Duodenal mucosa (tissue), 2 donors: ENCODE measurements at regions not wholly inside any gene's neighbourhood (a gene's known extent, or its start where the extent isn't known, plus 50 kb on each side); places are given as distances from the start of the nearest gene placed in this dataset.

Experiments used
- H3K27ac ChIP-seq: one replicate; pipeline ENCODE4 v1.7.0; 2013; ENCODE audit warnings: low read depth, low read length
- H3K27me3 ChIP-seq, 2 donors: one replicate each; pipeline ENCODE4 v1.7.0; 2013; ENCODE audit warnings: low read length in 2 of 2, control low read depth in 1 of 2; ENCODE audit not compliant: insufficient read depth in 2 of 2, control insufficient read depth in 1 of 2
- H3K36me3 ChIP-seq, 2 donors: one replicate each; pipeline ENCODE4 v1.7.0; 2013; ENCODE audit warnings: low read length in 2 of 2, control low read depth in 1 of 2; ENCODE audit not compliant: insufficient read depth in 2 of 2, control insufficient read depth in 1 of 2
- H3K4me1 ChIP-seq, 2 donors: one replicate each; pipeline ENCODE4 v1.7.0; 2013; ENCODE audit warnings: low read length in 2 of 2, control low read depth in 1 of 2; ENCODE audit not compliant: insufficient read depth in 2 of 2, control insufficient read depth in 1 of 2
- H3K4me3 ChIP-seq, 2 donors: one replicate each; pipeline ENCODE4 v1.7.0; 2013; ENCODE audit warnings: low read length in 2 of 2, low read depth in 1 of 2
- H3K9ac ChIP-seq, 2 donors: one replicate each; pipeline ENCODE4 v1.7.0; 2013; ENCODE audit warnings: low read length in 2 of 2, low read depth in 1 of 2
- H3K9me3 ChIP-seq, 2 donors: one replicate each; pipeline ENCODE4 v1.7.0; 2013; ENCODE audit warnings: low read length in 2 of 2, control low read depth in 1 of 2; ENCODE audit not compliant: control insufficient read depth in 1 of 2

DNA sequence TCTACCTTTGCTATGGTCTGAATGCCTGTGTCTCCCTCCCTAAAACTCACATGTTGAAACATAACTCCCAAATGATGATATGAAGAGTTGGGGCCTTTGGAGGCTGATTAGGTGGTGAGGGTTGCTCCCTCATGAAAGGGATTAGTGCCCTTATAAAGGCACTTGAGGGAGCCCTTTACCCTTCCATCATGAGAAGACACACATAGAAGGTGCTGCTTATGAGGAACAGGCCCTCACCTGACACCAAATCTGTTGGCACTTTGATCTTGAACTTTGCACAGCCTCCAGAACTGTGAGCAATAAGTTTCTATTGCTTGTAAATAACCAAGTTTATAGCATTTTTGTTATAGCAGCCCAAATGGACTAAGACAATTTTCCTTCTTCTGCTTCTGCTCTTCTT, 76.2 kb upstream of the ADAMTS9 start:
- H3K36me3 ChIP-seq: no peaks in the 10 kb centered on the region
- H3K4me3 ChIP-seq: no peak overlapping the region

DNA sequence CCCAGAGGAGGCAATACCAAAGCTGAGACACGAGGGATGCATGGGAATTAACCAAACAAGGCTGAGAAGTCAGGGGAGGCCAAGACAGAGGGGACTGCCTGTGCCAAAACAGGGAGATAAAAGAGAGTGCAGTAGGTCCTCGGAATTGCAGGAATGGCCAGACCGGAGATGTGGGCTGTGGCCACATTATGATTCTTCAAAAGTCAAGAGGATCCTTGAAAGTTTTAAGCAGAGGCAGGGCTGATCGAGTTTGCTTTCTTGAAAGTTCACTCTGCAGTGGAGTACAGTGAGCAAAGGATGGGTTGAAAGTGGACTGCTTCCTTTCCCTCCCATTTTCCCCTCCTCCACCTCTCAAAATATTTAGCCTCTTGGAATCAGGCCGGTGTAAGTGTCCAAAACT, 73.9 kb upstream of the ADAMTS9 start:
- H3K9ac ChIP-seq: no peak overlapping the region
- no peaks in the 10 kb centered on the region for H3K27me3 ChIP-seq
- H3K27ac ChIP-seq: no peak overlapping the region
- no peak overlapping the region for H3K4me3 ChIP-seq
- H3K36me3 ChIP-seq: no peaks in the 10 kb centered on the region
- no peaks in the 10 kb centered on the region for H3K9me3 ChIP-seq
- no peaks in the 10 kb centered on the region for H3K4me1 ChIP-seq

More for the DNA sequence above, 76.2 kb upstream of the ADAMTS9 start:
- Histone ChIP-seq H3K27me3 (no peaks in the 10 kb centered on the region), H3K9me3 (no peaks in the 10 kb centered on the region), H3K9ac (no peak overlapping the region), H3K4me1 (no peaks in the 10 kb centered on the region), H3K27ac (no peak overlapping the region)

DNA sequence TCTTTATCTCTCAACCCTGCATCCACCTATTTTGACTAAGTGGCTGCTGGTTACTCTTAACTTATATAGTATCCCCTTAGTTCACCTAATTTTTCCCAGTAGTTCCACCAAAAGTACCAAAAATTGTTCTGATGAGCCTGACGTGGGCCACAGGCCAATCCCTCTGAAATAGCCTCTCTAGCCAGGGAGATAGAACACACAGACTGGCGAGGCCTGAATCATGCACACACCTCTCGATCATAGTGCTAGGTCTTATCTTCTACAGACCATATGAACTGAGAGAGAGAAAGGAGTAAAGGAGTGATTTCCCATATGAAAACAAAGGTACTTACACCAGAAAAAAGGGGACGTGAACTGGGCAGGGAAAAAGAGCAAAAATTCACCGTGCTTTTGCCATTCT, 72.5 kb upstream of the ADAMTS9 start:
- Histone ChIP-seq H3K27ac (no peak overlapping the region), H3K36me3 (no peaks in the 10 kb centered on the region), H3K9ac (no peak overlapping the region), H3K4me1 (no peaks in the 10 kb centered on the region), H3K9me3 (no peaks in the 10 kb centered on the region), H3K27me3 (no peaks in the 10 kb centered on the region), H3K4me3 (no peak overlapping the region)

DNA sequence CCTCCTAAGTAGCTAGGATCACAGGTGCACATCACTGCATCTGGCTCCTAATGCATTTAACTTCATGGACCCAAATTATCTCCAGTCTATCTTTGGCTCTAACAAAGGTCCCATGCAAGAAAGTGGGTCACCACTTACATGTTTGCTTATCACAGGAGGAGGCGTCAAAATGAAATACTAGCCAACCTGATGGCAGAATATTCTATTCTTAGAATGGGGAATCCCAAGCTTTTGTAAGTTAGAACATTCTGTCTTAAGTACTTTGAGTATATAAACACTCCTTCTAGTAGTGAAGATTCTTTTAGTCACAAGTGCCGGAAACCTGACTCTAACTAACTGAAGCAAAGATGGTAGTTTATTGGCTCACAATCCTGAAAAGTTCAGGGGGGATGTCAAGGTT, 72.0 kb upstream of the ADAMTS9 start:
- no peaks in the 10 kb centered on the region for H3K9me3 ChIP-seq
- H3K36me3 ChIP-seq: no peaks in the 10 kb centered on the region
- H3K9ac ChIP-seq: no peak overlapping the region
- no peak overlapping the region for H3K27ac ChIP-seq
- no peak overlapping the region for H3K4me3 ChIP-seq
- no peaks in the 10 kb centered on the region for H3K27me3 ChIP-seq
- no peaks in the 10 kb centered on the region for H3K4me1 ChIP-seq

GRCh38 chr3:64756398-64756986, 68.7 kb upstream of the ADAMTS9 start:
- H3K9me3 ChIP-seq: no peaks in the 10 kb centered on the region
- no peak overlapping the region for H3K9ac ChIP-seq
- no peaks in the 10 kb centered on the region for H3K27me3 ChIP-seq
- H3K4me1 ChIP-seq: no peaks in the 10 kb centered on the region
- H3K4me3 ChIP-seq: no peak overlapping the region
- no peaks in the 10 kb centered on the region for H3K36me3 ChIP-seq
- H3K27ac ChIP-seq: no peak overlapping the region

GRCh38 chr3:64748244-64748904, 60.6 kb upstream of the ADAMTS9 start:
- no peak overlapping the region for H3K4me3 ChIP-seq
- no peaks in the 10 kb centered on the region for H3K4me1 ChIP-seq
- no peak overlapping the region for H3K9ac ChIP-seq
- H3K27me3 ChIP-seq: no peaks in the 10 kb centered on the region
- H3K36me3 ChIP-seq: no peaks in the 10 kb centered on the region
- H3K27ac ChIP-seq: no peak overlapping the region
- H3K9me3 ChIP-seq: no peaks in the 10 kb centered on the region

- H3K27me3 ChIP-seq: no peaks in the 10 kb centered on the region
- H3K27ac ChIP-seq: no peak overlapping the region
- no peak overlapping the region for H3K4me3 ChIP-seq
Observed at GRCh38 chr3:64747679-64748078, 59.9 kb upstream of the ADAMTS9 start.

GRCh38 chr3:64743887-64744243, 56.1 kb upstream of the ADAMTS9 start:
- H3K27ac ChIP-seq: no peak overlapping the region
- no peaks in the 10 kb centered on the region for H3K9me3 ChIP-seq
- no peak overlapping the region for H3K9ac ChIP-seq
- peaks cover 0 to 2% of the 10 kb centered on the region in 2 donors for H3K4me1 ChIP-seq
- H3K36me3 ChIP-seq: no peaks in the 10 kb centered on the region
- H3K4me3 ChIP-seq: no peak overlapping the region
- no peaks in the 10 kb centered on the region for H3K27me3 ChIP-seq

More at GRCh38 chr3:64747679-64748078, 59.9 kb upstream of the ADAMTS9 start:
- Histone ChIP-seq H3K9ac (no peak overlapping the region), H3K36me3 (no peaks in the 10 kb centered on the region), H3K4me1 (no peaks in the 10 kb centered on the region), H3K9me3 (no peaks in the 10 kb centered on the region)

DNA sequence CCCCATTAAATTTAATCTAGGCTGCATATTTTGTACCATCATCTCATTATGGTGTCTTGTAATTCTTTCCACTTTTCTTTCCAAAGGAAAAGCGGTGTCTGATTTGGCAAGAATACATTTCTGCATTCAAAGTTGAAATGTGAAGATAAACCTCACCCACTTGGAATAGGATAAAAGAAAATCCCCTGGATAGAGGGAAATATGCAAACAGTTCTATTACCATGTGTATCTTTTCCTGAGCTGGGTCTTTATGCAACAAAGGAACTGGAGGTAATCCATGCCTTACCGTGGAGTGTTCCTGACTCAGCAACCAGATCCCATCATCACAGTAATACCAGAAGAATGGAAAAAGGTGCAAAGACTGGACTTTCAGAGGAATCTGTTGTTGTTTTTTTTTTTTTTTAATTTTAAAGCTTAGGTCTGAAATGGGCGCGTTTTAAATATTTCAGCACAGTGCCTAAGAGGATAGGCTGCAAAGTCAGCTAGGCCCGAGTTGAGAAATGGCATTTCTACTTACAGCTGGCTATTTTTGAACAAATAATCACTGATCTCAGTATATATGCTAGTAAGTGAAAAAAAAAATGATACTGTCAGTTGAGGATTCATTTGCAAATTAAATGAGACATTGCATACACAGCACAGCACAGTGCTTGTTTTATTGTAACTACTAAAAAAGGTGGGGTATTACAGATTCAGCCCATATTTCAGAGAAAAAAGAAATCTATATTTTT, 55.5 kb upstream of the ADAMTS9 start:
- Histone ChIP-seq H3K9ac (no peak overlapping the region), H3K36me3 (no peaks in the 10 kb centered on the region), H3K9me3 (no peaks in the 10 kb centered on the region), H3K27me3 (no peaks in the 10 kb centered on the region), H3K4me3 (no peak overlapping the region), H3K4me1 (peaks cover 0 to 2% of the 10 kb centered on the region in 2 donors), H3K27ac (no peak overlapping the region)

DNA sequence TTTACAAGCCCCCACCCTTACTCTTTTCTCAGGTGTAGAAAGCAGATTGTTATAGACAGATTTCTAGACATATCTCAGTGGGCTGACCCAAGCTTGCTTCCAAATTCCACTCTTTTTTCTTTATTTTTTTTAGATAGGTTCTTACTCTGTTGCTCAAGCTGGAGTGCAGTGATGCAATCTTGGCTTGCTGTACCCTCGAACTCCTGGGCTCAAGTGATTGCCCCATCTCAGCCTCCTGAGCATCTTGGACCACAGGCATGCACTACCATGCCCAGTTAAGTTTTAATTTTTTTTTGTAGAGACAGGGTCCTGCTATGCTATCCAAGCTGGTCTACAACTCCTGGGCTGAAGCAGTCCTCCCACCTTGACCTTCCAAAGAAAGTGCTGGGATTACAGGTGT, 53.5 kb upstream of the ADAMTS9 start:
- Histone ChIP-seq H3K27ac (no peak overlapping the region), H3K9me3 (no peaks in the 10 kb centered on the region), H3K27me3 (no peaks in the 10 kb centered on the region), H3K36me3 (no peaks in the 10 kb centered on the region), H3K9ac (no peak overlapping the region), H3K4me1 (peaks cover 0 to 2% of the 10 kb centered on the region in 2 donors), H3K4me3 (no peak overlapping the region)
